ENCODE measurements at regions not wholly inside any gene's neighbourhood (a gene's known extent, or its start where the extent isn't known, plus 50 kb on each side); places are given as distances from the start of the nearest gene placed in this dataset.

DNA sequence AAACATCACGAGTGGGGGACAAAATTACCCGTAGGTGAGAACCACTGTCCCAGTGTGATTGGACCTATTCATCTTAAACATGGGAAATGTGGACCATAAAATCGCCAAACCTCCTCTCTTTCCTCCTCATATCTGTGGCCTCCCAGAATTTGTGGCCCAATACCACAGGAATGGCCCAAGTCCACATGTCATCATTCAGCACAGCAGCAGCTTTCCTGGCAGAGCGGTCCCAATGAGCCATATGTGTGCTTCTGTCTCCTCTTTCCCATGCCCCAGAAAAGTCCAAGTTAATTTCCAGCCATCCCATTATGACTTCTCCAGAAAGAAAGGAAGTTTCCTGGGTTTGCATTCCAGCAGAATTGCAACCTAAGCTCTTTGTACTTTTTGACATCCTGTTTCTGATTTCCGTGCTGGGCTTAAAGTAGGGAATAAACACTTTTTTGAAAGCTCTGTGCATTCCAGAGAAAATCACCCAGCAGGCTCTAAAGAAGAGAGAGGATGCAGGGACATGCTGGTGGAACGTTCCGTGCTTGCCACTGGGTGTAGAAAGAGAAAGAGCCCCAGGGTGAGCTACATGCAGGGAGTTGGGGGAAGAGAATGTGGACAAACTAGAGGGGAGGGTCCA, 259.4 kb upstream of the PROK2 start:
- TF ChIP-seq, protein P1, sequence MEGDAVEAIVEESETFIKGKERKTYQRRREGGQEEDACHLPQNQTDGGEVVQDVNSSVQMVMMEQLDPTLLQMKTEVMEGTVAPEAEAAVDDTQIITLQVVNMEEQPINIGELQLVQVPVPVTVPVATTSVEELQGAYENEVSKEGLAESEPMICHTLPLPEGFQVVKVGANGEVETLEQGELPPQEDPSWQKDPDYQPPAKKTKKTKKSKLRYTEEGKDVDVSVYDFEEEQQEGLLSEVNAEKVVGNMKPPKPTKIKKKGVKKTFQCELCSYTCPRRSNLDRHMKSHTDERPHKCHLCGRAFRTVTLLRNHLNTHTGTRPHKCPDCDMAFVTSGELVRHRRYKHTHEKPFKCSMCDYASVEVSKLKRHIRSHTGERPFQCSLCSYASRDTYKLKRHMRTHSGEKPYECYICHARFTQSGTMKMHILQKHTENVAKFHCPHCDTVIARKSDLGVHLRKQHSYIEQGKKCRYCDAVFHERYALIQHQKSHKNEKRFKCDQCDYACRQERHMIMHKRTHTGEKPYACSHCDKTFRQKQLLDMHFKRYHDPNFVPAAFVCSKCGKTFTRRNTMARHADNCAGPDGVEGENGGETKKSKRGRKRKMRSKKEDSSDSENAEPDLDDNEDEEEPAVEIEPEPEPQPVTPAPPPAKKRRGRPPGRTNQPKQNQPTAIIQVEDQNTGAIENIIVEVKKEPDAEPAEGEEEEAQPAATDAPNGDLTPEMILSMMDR (IDR thresholded peaks at IDR 0.05; ENCODE audit: insufficient read depth, low read length, poor library complexity, severe bottlenecking): no peak
- no peak for TF ChIP-seq EZH2phosphoT487 (conservative IDR thresholded peaks at IDR 0.05; ENCODE audit: low read length)

Data from SU-DHL-6 (cell line).